ENCODE measurements at regions not wholly inside any gene's neighbourhood (a gene's known extent, or its start where the extent isn't known, plus 50 kb on each side); places are given as distances from the start of the nearest gene placed in this dataset.

GRCh38 chr5:97538912-97539311, 355.9 kb upstream of the RIOK2 start:
- no peak overlapping the region for H3K27ac ChIP-seq
- no peak overlapping the region for H2AFZ ChIP-seq (ENCODE audit: low read depth)

GRCh38 chr5:97541864-97542263, 358.8 kb upstream of the RIOK2 start:
- no peaks in the 10 kb centered on the region for H3K36me3 ChIP-seq (ENCODE audit: insufficient read depth)
- H3K4me1 ChIP-seq (ENCODE audit: low read depth, poor library complexity, severe bottlenecking), result no peaks in the 10 kb centered on the region
- H2AFZ ChIP-seq (ENCODE audit: low read depth), result no peak overlapping the region
- no peaks in the 10 kb centered on the region for H4K20me1 ChIP-seq (ENCODE audit: insufficient read depth)
- no peak for TF ChIP-seq CTCF (conservative IDR thresholded peaks at IDR 0.05; ENCODE audit: low read depth, low read length)
- H3K27ac ChIP-seq, result no peak overlapping the region
- no peaks in the 10 kb centered on the region for H3K79me2 ChIP-seq (ENCODE audit: insufficient read depth, low read depth)
- H3K9ac ChIP-seq, result no peak overlapping the region
- H3K4me2 ChIP-seq, result no peak overlapping the region
- H3K4me3 ChIP-seq (IDR thresholded peaks at IDR 0.05; ENCODE audit: insufficient read depth, low read depth, low read length), result no peak overlapping the region
- H3K27me3 ChIP-seq (ENCODE audit: insufficient read depth, low read depth), result no peaks in the 10 kb centered on the region

More at GRCh38 chr5:97538912-97539311, 355.9 kb upstream of the RIOK2 start:
- Histone ChIP-seq H4K20me1 (ENCODE audit: insufficient read depth) (no peaks in the 10 kb centered on the region), H3K27me3 (ENCODE audit: insufficient read depth, low read depth) (no peaks in the 10 kb centered on the region), H3K36me3 (ENCODE audit: insufficient read depth) (no peaks in the 10 kb centered on the region), H3K4me3 (IDR thresholded peaks at IDR 0.05; ENCODE audit: insufficient read depth, low read depth, low read length) (no peak overlapping the region), H3K4me1 (ENCODE audit: low read depth, poor library complexity, severe bottlenecking) (peaks cover 6% of the 10 kb centered on the region), H3K79me2 (ENCODE audit: insufficient read depth, low read depth) (no peaks in the 10 kb centered on the region), H3K4me2 (no peak overlapping the region), H3K9ac (no peak overlapping the region)
- no peak for TF ChIP-seq CTCF (conservative IDR thresholded peaks at IDR 0.05; ENCODE audit: low read depth, low read length)

- no peak overlapping the region for H3K27ac ChIP-seq
- no peaks in the 10 kb centered on the region for H3K36me3 ChIP-seq (ENCODE audit: insufficient read depth)
- H2AFZ ChIP-seq (ENCODE audit: low read depth), result no peak overlapping the region
- no peak overlapping the region for H3K9ac ChIP-seq
- no peak overlapping the region for H3K4me3 ChIP-seq (IDR thresholded peaks at IDR 0.05; ENCODE audit: insufficient read depth, low read depth, low read length)
- no peak overlapping the region for H3K4me2 ChIP-seq
- H3K4me1 ChIP-seq (ENCODE audit: low read depth, poor library complexity, severe bottlenecking), result no peaks in the 10 kb centered on the region
- no peaks in the 10 kb centered on the region for H3K79me2 ChIP-seq (ENCODE audit: insufficient read depth, low read depth)
- no peaks in the 10 kb centered on the region for H3K27me3 ChIP-seq (ENCODE audit: insufficient read depth, low read depth)
- H4K20me1 ChIP-seq (ENCODE audit: insufficient read depth), result no peaks in the 10 kb centered on the region
- no peak for TF ChIP-seq CTCF (conservative IDR thresholded peaks at IDR 0.05; ENCODE audit: low read depth, low read length)
These were observed 359.4 kb upstream of the RIOK2 start for GRCh38 chr5:97542469-97542868.

GRCh38 chr5:97543166-97543565, 360.1 kb upstream of the RIOK2 start:
- H3K4me1 ChIP-seq (ENCODE audit: low read depth, poor library complexity, severe bottlenecking), result peaks cover 6% of the 10 kb centered on the region
- TF ChIP-seq CTCF (conservative IDR thresholded peaks at IDR 0.05; ENCODE audit: low read depth, low read length), result no peak
- no peak overlapping the region for H3K4me2 ChIP-seq
- no peaks in the 10 kb centered on the region for H3K27me3 ChIP-seq (ENCODE audit: insufficient read depth, low read depth)
- H3K4me3 ChIP-seq (IDR thresholded peaks at IDR 0.05; ENCODE audit: insufficient read depth, low read depth, low read length), result no peak overlapping the region
- no peaks in the 10 kb centered on the region for H4K20me1 ChIP-seq (ENCODE audit: insufficient read depth)
- H3K27ac ChIP-seq, result no peak overlapping the region
- no peak overlapping the region for H2AFZ ChIP-seq (ENCODE audit: low read depth)
- no peaks in the 10 kb centered on the region for H3K79me2 ChIP-seq (ENCODE audit: insufficient read depth, low read depth)
- H3K9ac ChIP-seq, result no peak overlapping the region
- no peaks in the 10 kb centered on the region for H3K36me3 ChIP-seq (ENCODE audit: insufficient read depth)

Data from KMS-11 (cell line).